IPS-20b (cell line): ENCODE measurements at regions not wholly inside any gene's neighbourhood (a gene's known extent, or its start where the extent isn't known, plus 50 kb on each side); places are given as distances from the start of the nearest gene placed in this dataset.
"Not testable (repeated sequence)": the region's sequence is repeated elsewhere in the genome, so short reads cannot be mapped to it uniquely, and the experiment has no call there.

Experiments used
- H3K27ac ChIP-seq: one replicate; pipeline ENCODE4 v1.5.1; 2013; ENCODE audit warnings: low read length
- H3K27me3 ChIP-seq: 2 replicates; pipeline ENCODE4 v1.6.1; 2013; ENCODE audit warnings: mild to moderate bottlenecking, low read length, inconsistent platforms; ENCODE audit not compliant: insufficient read depth
- H3K36me3 ChIP-seq: 2 replicates; pipeline ENCODE4 v1.6.1; 2013; ENCODE audit warnings: low read depth, mild to moderate bottlenecking, inconsistent platforms, low read length, moderate library complexity; ENCODE audit not compliant: insufficient read depth
- H3K4me1 ChIP-seq: 2 replicates; pipeline ENCODE4 v1.6.1; 2013; ENCODE audit warnings: mild to moderate bottlenecking, control low read depth, inconsistent platforms, low read length, moderate library complexity; ENCODE audit not compliant: insufficient read depth
- H3K4me3 ChIP-seq: 2 replicates; pipeline ENCODE4 v1.5.1; 2013; ENCODE audit warnings: mild to moderate bottlenecking, low read length, inconsistent platforms
- H3K9ac ChIP-seq: 2 replicates; pipeline ENCODE4 v1.6.1; 2013; ENCODE audit warnings: low read depth, mild to moderate bottlenecking, inconsistent platforms, low read length, moderate library complexity
- H3K9me3 ChIP-seq: 2 replicates; pipeline ENCODE4 v1.6.1; 2013; ENCODE audit warnings: mild to moderate bottlenecking, low read depth, low read length, inconsistent platforms; ENCODE audit not compliant: insufficient read depth

DNA sequence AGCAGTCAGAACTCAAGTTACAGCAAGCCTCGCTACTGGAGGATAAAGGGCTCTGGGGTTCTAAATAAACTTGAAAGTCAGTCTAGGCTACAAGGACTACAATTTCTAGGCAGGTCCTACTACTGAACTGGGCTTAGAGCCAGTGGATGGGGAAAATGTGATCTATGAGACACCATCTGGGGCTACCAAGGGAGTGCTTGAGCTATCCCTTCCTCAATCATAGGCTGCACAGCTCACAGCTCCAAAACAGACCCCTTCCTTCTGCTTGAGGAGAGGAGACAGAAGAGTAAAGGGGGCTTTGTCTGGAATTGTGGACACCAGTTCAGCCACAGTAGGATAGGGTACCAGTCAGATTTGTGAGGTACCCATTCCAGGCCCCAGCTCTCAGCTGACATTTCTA, 145.8 kb upstream of the SNX7 start:
- H3K27me3 ChIP-seq: no peaks in the 10 kb centered on the region

DNA sequence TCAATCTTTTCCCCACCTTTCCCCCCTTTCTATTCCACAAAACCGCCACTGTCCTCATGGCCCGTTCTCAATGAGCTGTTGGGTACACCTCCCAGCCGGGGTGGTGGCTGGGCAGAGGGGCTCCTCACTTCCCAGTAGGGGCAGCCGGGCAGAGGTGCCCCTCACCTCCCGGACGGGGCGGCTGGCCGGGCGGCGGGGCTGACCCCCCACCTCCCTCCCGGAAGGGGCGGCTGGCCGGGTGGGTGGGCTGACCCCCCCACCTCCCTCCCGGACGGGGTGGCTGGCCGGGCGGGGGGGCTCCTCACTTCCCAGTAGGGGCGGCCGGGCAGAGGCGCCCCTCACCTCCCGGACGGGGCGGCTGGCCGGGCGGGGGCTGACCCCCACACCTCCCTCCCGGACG, 149.3 kb upstream of the SNX7 start:
- H3K9me3 ChIP-seq: not testable (repeated sequence)

More for the DNA sequence above, 145.8 kb upstream of the SNX7 start:
- no peak overlapping the region for H3K9ac ChIP-seq
- no peak overlapping the region for H3K27ac ChIP-seq
- no peaks in the 10 kb centered on the region; the same call in 1 of the 2 replicates for H3K9me3 ChIP-seq
- H3K36me3 ChIP-seq: no peaks in the 10 kb centered on the region
- H3K4me3 ChIP-seq: no peak overlapping the region
- H3K4me1 ChIP-seq: no peaks in the 10 kb centered on the region

GRCh38 chr1:98503771-98504170, 157.8 kb upstream of the SNX7 start:
- Histone ChIP-seq H3K27ac (no peak overlapping the region), H3K27me3 (no peaks in the 10 kb centered on the region), H3K9ac (no peak overlapping the region), H3K4me3 (no peak overlapping the region), H3K9me3 (peaks cover 6% of the 10 kb centered on the region), H3K36me3 (no peaks in the 10 kb centered on the region), H3K4me1 (peaks cover 27% of the 10 kb centered on the region; the same call in 1 of the 2 replicates)

More for the DNA sequence above, 149.3 kb upstream of the SNX7 start:
- H3K9ac ChIP-seq, H3K36me3 ChIP-seq, H3K27ac ChIP-seq, H3K4me1 ChIP-seq, H3K27me3 ChIP-seq, H3K4me3 ChIP-seq: not testable (repeated sequence)

- Histone ChIP-seq H3K4me3 (peak overlapping the region; percentile 27; the same call in 1 of the 2 replicates), H3K27ac (no peak overlapping the region), H3K4me1 (peaks cover 27% of the 10 kb centered on the region; the same call in 1 of the 2 replicates), H3K9ac (no peak overlapping the region), H3K36me3 (no peaks in the 10 kb centered on the region), H3K9me3 (peaks cover 6% of the 10 kb centered on the region), H3K27me3 (no peaks in the 10 kb centered on the region)
Measured at GRCh38 chr1:98502937-98503336, 158.6 kb upstream of the SNX7 start.

- H3K9ac ChIP-seq: no peak overlapping the region
- peaks cover 6% of the 10 kb centered on the region; the same call in 1 of the 2 replicates for H3K9me3 ChIP-seq
- H3K27me3 ChIP-seq: no peaks in the 10 kb centered on the region
- H3K4me1 ChIP-seq: peaks cover 26% of the 10 kb centered on the region; the same call in 1 of the 2 replicates
- H3K36me3 ChIP-seq: no peaks in the 10 kb centered on the region
- no peak overlapping the region for H3K27ac ChIP-seq
- H3K4me3 ChIP-seq: no peak overlapping the region
Measured at GRCh38 chr1:98500324-98500723, 161.2 kb upstream of the SNX7 start.

DNA sequence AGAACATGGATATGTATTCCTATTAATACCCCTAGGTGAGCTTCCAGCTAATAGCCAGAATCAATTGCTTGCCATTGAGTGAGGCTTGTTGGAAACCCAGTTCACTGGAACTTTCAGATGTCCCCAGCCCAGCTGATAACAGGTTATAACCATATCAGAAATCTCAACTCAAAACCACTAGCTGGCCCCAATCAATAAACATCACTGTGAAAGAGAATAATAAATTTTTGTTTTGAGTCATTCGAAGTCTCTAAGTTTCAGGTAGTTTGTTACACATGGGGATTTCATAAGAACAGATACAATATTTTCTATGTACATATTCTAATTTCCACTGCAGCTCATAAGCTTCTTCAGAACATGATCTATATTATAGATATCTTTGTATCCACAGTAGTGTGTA, 162.9 kb upstream of the SNX7 start:
- H3K4me1 ChIP-seq: peaks cover 11% of the 10 kb centered on the region; the same call in 1 of the 2 replicates
- H3K4me3 ChIP-seq: no peak overlapping the region
- peaks cover 6% of the 10 kb centered on the region; the same call in 1 of the 2 replicates for H3K9me3 ChIP-seq
- no peak overlapping the region for H3K27ac ChIP-seq
- H3K27me3 ChIP-seq: no peaks in the 10 kb centered on the region
- no peak overlapping the region for H3K9ac ChIP-seq
- H3K36me3 ChIP-seq: no peaks in the 10 kb centered on the region

DNA sequence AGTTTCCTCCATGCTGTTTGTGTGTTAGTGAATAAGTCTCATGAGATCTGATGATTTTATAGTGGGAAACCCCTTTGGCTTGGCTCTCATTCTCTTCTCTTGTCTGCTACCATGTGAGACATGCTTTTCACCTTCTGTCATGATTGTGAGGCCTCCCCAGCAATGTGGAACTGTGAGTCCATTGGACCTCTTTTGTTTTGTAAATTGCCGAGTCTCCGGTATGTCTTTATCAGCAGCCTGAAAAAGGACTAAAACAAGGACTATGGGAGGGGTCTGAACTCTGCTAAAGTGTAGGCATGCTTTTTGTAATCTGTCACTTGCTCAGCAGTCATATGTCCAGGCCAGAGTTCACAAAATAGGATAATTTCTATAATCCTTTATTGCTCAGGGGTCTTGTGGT, 164.0 kb upstream of the SNX7 start:
- Histone ChIP-seq H3K4me1 (peaks cover 9% of the 10 kb centered on the region; the same call in 1 of the 2 replicates), H3K27ac (no peak overlapping the region), H3K9me3 (peaks cover 6% of the 10 kb centered on the region; the same call in 1 of the 2 replicates), H3K9ac (no peak overlapping the region), H3K36me3 (no peaks in the 10 kb centered on the region), H3K27me3 (no peaks in the 10 kb centered on the region), H3K4me3 (no peak overlapping the region)

GRCh38 chr1:98496256-98496995, 165.1 kb upstream of the SNX7 start:
- Histone ChIP-seq H3K9me3 (peaks cover 6% of the 10 kb centered on the region; the same call in 1 of the 2 replicates), H3K27me3 (no peaks in the 10 kb centered on the region), H3K4me3 (no peak overlapping the region), H3K9ac (no peak overlapping the region), H3K36me3 (no peaks in the 10 kb centered on the region), H3K27ac (no peak overlapping the region), H3K4me1 (peaks cover 3% of the 10 kb centered on the region; the same call in 1 of the 2 replicates)

- Histone ChIP-seq H3K9me3 (no peaks in the 10 kb centered on the region; the same call in 1 of the 2 replicates), H3K4me1 (no peaks in the 10 kb centered on the region), H3K4me3 (no peak overlapping the region), H3K36me3 (no peaks in the 10 kb centered on the region), H3K27me3 (no peaks in the 10 kb centered on the region), H3K9ac (no peak overlapping the region), H3K27ac (no peak overlapping the region)
Measured at GRCh38 chr1:98493469-98493868, 168.1 kb upstream of the SNX7 start.

DNA sequence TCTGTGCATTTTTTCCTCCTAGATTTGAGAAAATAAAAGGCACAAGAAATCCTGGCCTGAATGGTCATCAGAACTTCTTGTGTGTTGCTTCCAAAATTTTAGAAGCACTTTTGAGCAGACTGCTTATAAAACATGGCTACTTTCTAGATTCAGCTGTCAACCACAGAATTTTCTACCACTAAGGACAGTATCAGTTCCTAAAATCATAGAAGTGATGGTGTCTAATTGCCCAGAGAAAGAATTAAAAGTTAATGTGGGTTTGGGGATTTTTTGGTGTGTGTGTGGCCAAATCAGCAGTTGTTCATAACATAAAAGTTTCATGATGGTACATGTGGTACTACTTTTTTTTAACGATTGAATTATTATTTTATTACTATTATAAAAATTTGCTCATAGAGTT, 171.4 kb upstream of the SNX7 start:
- no peak overlapping the region for H3K4me3 ChIP-seq
- no peaks in the 10 kb centered on the region for H3K36me3 ChIP-seq
- no peak overlapping the region for H3K9ac ChIP-seq
- no peaks in the 10 kb centered on the region for H3K9me3 ChIP-seq
- no peaks in the 10 kb centered on the region for H3K4me1 ChIP-seq
- no peaks in the 10 kb centered on the region for H3K27me3 ChIP-seq
- no peak overlapping the region for H3K27ac ChIP-seq

- no peaks in the 10 kb centered on the region for H3K4me1 ChIP-seq
- H3K9me3 ChIP-seq: no peaks in the 10 kb centered on the region
- no peaks in the 10 kb centered on the region for H3K36me3 ChIP-seq
- no peaks in the 10 kb centered on the region for H3K27me3 ChIP-seq
- H3K27ac ChIP-seq: no peak overlapping the region
- H3K4me3 ChIP-seq: no peak overlapping the region
- no peak overlapping the region for H3K9ac ChIP-seq
Measured at GRCh38 chr1:98487620-98488019, 173.9 kb upstream of the SNX7 start.

GRCh38 chr1:98482611-98483010, 178.9 kb upstream of the SNX7 start:
- H3K27me3 ChIP-seq: no peaks in the 10 kb centered on the region
- H3K36me3 ChIP-seq: no peaks in the 10 kb centered on the region
- H3K4me3 ChIP-seq: no peak overlapping the region
- H3K27ac ChIP-seq: no peak overlapping the region
- H3K4me1 ChIP-seq: no peaks in the 10 kb centered on the region
- no peak overlapping the region for H3K9ac ChIP-seq
- no peaks in the 10 kb centered on the region for H3K9me3 ChIP-seq
